ENCODE measurements at regions not wholly inside any gene's neighbourhood (a gene's known extent, or its start where the extent isn't known, plus 50 kb on each side); places are given as distances from the start of the nearest gene placed in this dataset.
"Not testable (repeated sequence)": the region's sequence is repeated elsewhere in the genome, so short reads cannot be mapped to it uniquely, and the experiment has no call there.

GRCh38 chr16:26598998-26599784 is 467.5 kb upstream of the C16orf82 start:
- no peak for DNase-seq

- no peak for DNase-seq
These were observed 467.0 kb upstream of the C16orf82 start for GRCh38 chr16:26599785-26600104.

GRCh38 chr16:26601335-26601734 is 465.4 kb upstream of the C16orf82 start:
- no peak for DNase-seq

GRCh38 chr16:26605626-26606271 is 461.0 kb upstream of the C16orf82 start:
- peak; percentile 31 for DNase-seq

DNA sequence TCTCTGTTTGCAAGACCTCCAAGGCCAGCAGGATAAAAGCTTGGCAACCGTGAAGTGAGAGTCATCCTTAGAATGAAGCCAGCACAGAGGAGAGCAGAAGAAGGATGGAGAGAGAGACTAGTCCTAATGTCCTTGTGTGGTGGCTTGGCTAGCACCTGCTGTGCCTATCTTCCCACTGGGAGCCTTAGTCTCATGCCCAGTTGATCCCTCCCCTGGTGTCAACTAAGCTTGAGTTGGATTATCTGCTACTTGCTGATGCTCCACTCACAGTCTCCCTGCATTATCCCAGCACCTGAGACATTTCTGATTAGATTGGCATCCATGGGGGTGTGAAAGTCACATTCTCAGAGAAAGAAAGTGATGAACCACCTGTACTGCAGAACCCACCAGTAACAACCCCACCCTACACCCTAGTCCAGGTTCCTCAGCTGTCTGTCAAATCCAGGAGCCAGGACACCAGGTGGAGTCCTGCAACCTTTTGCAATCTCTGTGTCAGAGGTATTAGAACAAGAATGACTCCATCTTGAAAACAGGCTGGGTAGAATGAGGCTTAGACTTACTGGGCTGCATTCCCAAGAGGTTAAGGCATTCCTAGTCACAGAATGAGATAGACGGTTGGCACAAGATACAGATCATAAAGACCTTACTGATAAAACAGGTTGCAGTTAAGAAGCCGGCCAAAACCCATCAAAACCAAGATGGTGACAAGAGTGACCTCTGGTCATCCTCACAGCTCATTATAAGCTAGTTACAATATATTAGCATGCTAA is 460.2 kb upstream of the C16orf82 start:
- DNase-seq = no peak

DNA sequence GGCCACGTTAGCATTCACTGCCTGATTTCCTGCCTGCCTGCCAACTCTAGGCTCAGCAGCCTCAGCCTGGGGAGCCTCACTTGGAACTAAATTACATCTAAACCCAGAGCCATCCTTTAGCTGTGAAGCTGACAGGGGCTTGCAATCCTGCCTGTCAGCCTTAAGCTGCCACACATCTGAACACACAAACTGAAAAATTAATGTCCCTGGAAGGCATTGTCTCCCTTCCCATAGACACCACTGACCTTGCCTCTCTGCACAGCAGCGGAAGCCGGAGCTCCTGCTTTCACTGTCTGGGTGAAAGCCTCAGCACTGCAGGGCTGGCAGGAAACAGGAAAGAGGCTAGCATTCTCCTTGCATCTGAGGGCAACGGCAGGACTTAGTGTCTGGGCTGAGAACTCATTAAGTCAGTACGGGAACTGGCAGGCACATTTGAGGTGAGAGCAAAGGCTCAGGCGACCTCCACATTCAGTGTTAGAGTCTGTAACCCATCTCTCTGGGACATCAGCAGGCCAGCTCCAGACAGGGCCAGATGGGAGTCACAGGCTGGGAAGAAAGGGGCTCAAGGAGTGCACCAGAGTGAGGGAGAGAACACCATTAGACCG is 452.4 kb upstream of the C16orf82 start:
- no peak for DNase-seq

DNA sequence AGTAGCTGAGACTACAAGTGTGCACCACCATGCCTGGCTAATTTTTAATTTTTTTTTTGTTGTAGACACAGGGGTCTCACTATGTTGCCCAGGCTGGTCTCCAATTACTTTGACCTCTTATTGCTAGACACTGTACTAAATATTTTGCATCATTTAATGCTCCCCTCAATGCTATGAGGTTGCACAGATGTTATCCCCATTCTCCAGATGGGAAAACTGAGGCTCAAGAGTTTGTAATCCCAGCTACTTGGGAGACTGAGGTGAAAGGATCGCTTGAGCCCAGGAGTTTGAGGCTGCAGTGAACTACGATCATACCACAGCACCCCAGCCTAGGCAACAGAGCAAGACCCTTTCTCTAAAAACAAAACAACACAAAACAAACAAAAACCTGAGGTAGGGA is 443.3 kb upstream of the C16orf82 start:
- DNase-seq = no peak

- DNase-seq = no peak
These were observed 438.8 kb upstream of the C16orf82 start for GRCh38 chr16:26627958-26628357.

- not testable (repeated sequence) for DNase-seq
These were observed 435.4 kb upstream of the C16orf82 start for GRCh38 chr16:26631365-26631764.

DNA sequence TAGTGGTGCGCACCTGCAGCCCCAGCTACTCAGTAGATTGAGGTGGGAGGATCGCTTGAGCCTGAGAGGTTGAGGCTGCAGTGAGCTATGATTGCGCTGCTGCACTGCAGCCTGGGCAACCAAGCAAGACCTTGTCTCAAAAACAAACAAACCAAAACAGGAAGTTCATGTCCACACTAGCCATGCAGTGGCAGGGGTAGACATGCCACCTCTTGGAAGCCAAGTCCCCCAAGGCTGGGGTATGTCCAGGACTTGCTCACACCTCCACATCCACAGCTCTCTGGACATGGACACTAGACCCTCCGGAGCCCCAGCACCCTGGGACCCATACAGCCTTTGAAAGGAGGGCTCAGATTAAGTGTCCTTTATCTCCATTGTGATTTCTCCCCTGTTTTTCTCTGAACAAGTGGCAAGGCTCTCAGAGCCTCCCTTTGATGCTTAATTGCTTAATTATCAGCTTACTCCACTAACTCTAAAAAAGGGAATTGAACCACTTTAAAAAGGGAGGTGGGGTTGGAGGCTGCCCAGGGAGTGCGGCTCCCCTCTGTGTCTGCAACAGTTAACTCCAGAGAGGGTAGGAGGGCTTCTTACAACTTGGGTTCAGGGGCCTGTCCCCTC is 424.6 kb upstream of the C16orf82 start:
- DNase-seq = peak; percentile 49

DNA sequence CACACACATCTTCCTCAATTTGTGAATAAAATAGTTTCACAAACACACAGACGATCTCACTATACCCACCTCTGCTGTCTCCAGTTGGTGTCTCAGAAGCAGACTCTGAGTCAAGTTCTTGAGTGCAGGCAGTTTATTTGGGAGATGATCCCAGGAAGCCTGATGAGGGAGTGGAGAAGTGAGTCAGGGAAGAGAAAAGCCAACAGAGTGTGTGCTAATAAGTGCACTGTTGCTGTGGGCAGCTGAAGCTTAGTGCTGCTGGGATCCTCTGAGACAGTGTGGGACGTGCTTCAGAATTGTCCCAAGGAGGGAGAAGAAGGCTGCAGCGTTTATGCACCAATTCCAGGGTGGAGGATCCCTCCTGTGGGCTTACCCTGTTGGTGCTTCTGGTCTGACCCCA is 423.2 kb upstream of the C16orf82 start:
- DNase-seq = no peak

DNA sequence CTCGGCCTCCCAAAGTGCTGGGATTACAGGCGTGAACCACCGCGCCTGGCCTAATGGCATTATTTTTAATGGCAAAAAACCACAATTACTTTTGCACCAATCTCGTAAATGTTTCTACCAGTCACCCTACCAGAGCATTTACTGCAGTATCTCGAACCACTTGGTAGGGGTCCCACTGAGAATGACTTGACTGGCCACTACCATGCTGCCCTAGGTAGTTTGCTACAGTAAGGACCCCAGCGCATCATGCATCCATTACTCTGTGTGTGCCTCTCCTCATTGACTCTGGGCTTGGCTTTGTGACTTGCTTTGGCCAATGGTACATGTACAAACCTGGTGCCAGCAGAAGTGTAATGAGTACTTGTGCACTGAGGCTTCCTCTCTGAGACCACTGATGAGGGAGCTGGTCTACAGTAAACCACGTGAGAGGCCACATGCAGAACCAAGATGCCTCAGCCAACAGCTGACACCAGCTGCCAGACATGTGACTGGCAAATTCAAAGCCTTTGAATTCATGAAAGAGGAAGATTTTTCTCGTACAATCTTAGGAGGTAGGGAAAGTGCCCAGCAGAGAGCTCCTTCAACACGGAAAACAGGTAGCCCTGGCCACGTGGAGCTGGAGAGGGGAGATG is 421.7 kb upstream of the C16orf82 start:
- no peak for DNase-seq

GRCh38 chr16:26645614-26646013 is 421.1 kb upstream of the C16orf82 start:
- DNase-seq = no peak

- no peak for DNase-seq
These were observed 418.9 kb upstream of the C16orf82 start for GRCh38 chr16:26647870-26648269.

- no peak for DNase-seq
These were observed 417.9 kb upstream of the C16orf82 start for GRCh38 chr16:26648851-26649250.

- peak; percentile 80 for DNase-seq
These were observed 417.2 kb upstream of the C16orf82 start for GRCh38 chr16:26649381-26650045.

DNA sequence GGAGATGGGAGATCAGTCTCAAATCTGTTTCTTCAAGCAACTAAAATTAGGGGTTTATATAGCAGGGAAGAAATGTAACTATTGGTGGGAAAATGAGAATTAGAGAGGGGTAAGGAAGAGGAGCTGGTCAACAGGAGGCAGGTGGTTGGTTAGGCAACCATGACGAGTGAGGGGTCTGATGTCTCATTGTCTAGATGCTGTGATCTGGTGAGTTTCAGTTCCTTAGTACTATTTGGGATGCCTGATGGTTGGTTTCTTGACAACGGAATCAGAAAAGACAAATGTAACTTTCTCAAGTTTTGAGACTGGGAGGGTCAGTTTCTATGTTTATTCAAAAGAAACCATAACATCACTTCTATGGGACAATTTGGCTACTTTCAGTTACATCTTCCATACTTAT is 415.3 kb upstream of the C16orf82 start:
- no peak for DNase-seq

DNA sequence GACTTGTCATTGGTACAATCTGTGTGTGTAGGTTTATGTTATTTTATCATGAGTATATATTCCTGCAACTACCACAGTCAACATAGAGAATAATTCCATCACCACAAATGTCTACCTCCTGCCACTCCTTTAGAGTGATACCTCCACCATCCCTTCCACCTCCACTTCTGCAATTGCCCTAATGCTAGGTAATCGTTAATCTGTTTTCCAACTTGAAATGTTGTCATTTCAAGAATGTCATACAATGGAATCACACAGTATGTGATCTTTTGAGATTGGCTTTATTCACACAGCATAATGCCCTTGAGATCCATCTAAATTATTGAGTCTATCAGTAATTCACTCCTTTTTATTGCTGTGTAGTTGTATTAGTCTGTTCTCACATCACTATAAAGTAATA is 414.8 kb upstream of the C16orf82 start:
- no peak for DNase-seq

DNA sequence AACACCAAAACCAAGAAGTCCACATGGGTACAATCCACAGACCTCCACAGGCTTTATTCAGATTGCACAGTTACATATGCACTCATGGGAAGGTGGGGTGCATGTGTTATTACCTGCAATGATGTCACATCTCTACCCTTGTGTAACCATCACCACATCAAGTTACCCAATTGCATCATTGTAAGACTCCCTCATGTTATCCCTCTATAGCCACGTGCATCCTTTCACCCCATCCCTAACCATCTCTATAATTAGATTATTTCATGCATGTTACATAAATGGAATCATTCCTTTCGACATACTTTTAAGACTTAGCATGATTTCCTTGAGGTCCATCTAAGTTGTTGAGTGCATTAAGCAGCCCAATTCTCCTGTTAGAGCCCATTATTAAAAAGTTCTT is 408.2 kb upstream of the C16orf82 start:
- no peak for DNase-seq

GRCh38 chr16:26658915-26659314 is 407.8 kb upstream of the C16orf82 start:
- DNase-seq = no peak

- DNase-seq = no peak
These were observed 402.6 kb upstream of the C16orf82 start for GRCh38 chr16:26664086-26664485.
